K562 (cell line): ENCODE measurements at regions not wholly inside any gene's neighbourhood (a gene's known extent, or its start where the extent isn't known, plus 50 kb on each side); places are given as distances from the start of the nearest gene placed in this dataset.

Source experiments
- ATAC-seq: fragments of 200-7000 bp; cut with Tn5 transposase; 3 replicates; pipeline ENCODE4 v1.9.1; 2020; ENCODE audit warnings: moderate library complexity
- BruUV-seq: library from RNA; stranded (reverse); fragments of 400-500 nt; replicated peaks from 2 replicates; lab custom pipeline; 2021; lab: Mats Ljungman, UMichigan
- CTCF ChIA-PET: fragments of 300-600 bp; formaldehyde crosslinking; extraction: SDS; loops from one replicate; lab custom pipeline; 2021; ENCODE audit warnings: low intra/inter-chr PET ratio; lab: Yijun Ruan, JAX
- POLR2A ChIA-PET: fragments of 300-600, 350-650 bp; sonication (Branson Sonifier 250); formaldehyde crosslinking; extraction: SDS; loops from one replicate; lab custom pipeline; 2021; ENCODE audit warnings: antibody characterized with exemption, inconsistent platforms; lab: Yijun Ruan, JAX
- DNase-seq, 4 experiments: peaks; one replicate each; pipeline versions ENCODE4 v3.0.0 to v3.0.0-alpha.2; 2011 to 2018; ENCODE audit warnings: low spot score in 3 of 4, mixed read lengths in 3 of 4; ENCODE audit errors: extremely low read depth in 1 of 4
- FAIRE-seq: peaks from 2 replicates; lab custom pipeline; 2011; peaks lifted over from hg19 to GRCh38; lab: Jason Lieb, UNC
- H2AFZ ChIP-seq: 2 replicates; pipeline ENCODE4 v1.6.0; 2011; ENCODE audit warnings: low read depth, low read length, control low read depth, inconsistent platforms
- H3K27ac ChIP-seq: fragments of 200-600 bp; 3 replicates; pipeline ENCODE4 v1.8.0; 2011; ENCODE audit warnings: low read depth, mild to moderate bottlenecking, control low read depth, inconsistent platforms, low read length, moderate library complexity, mixed read lengths; ENCODE audit errors: extremely low read depth
- H3K27me3 ChIP-seq, 2 experiments: fragments of 300-600 bp in 1 of 2; 2 replicates in 1 of 2; 3 replicates in 1 of 2; pipeline versions ENCODE4 v1.6.0 to v1.8.0; 2011; ENCODE audit warnings: inconsistent platforms in 2 of 2, low read length in 2 of 2, mild to moderate bottlenecking in 1 of 2, mixed read lengths in 1 of 2, moderate library complexity in 1 of 2; ENCODE audit not compliant: control insufficient read depth in 2 of 2, insufficient read depth in 2 of 2
- H3K36me3 ChIP-seq: fragments of 300-600 bp; 3 replicates; pipeline ENCODE4 v1.8.0; 2011; ENCODE audit warnings: mild to moderate bottlenecking, low read length, inconsistent platforms; ENCODE audit not compliant: control insufficient read depth, insufficient read depth
- H3K4me1 ChIP-seq, 2 experiments: fragments of 200-600 bp in 1 of 2; replicated peaks in 1 of 2; 2 replicates in 1 of 2; 3 replicates in 1 of 2; pipeline versions ENCODE4 v1.5.1 to v1.8.0; 2011; ENCODE audit warnings: inconsistent platforms in 2 of 2, low read length in 2 of 2, mild to moderate bottlenecking in 1 of 2, mixed read lengths in 1 of 2, moderate library complexity in 1 of 2; ENCODE audit not compliant: control insufficient read depth in 2 of 2, insufficient read depth in 2 of 2
- H3K4me2 ChIP-seq: 2 replicates; pipeline ENCODE4 v1.6.1; 2011; ENCODE audit warnings: low read length, control low read depth, inconsistent platforms, mixed read lengths; ENCODE audit not compliant: insufficient read depth
- H3K4me3 ChIP-seq: fragments of 200-600 bp; sonication (generic), shearing (Covaris generic); 2 replicates; pipeline ENCODE4 v1.5.1; 2016; ENCODE audit warnings: control low read depth, inconsistent platforms
- H3K79me2 ChIP-seq: fragments of 200-600 bp; 3 replicates; pipeline ENCODE4 v1.8.0; 2011; ENCODE audit warnings: low read length, inconsistent platforms; ENCODE audit not compliant: control insufficient read depth, insufficient read depth
- H3K9ac ChIP-seq, 2 experiments: 2 replicates each; pipeline versions ENCODE4 v1.6.0 to v1.6.1; 2011; ENCODE audit warnings: low read depth in 2 of 2, low read length in 2 of 2, control low read depth in 1 of 2, inconsistent platforms in 1 of 2, mild to moderate bottlenecking in 1 of 2, mixed read lengths in 1 of 2; ENCODE audit not compliant: insufficient read depth in 1 of 2
- H3K9me1 ChIP-seq: one replicate; pipeline ENCODE4 v1.6.0; 2011; ENCODE audit warnings: inconsistent platforms, mild to moderate bottlenecking, low read length, moderate library complexity; ENCODE audit not compliant: control insufficient read depth, insufficient read depth
- H3K9me3 ChIP-seq: replicated peaks from 2 replicates; pipeline ENCODE4 v1.5.1; 2011; ENCODE audit warnings: low read depth, low read length, inconsistent platforms; ENCODE audit not compliant: control insufficient read depth, insufficient read depth
- H4K20me1 ChIP-seq: replicated peaks from 2 replicates; pipeline ENCODE4 v1.6.1; 2011; ENCODE audit warnings: low read length, inconsistent platforms, mixed read lengths; ENCODE audit not compliant: control insufficient read depth, insufficient read depth
- CHD2 ChIP-seq: IDR thresholded peaks from 2 replicates; pipeline ENCODE4 v1.6.1; 2011; ENCODE audit warnings: low read depth, low read length
- KAT2B ChIP-seq: IDR thresholded peaks from one replicate; pipeline ENCODE4 v1.6.1; 2012; ENCODE audit warnings: low read depth, mild to moderate bottlenecking, control low read depth, inconsistent platforms, low read length, moderate library complexity
- MAFG ChIP-seq: fragments of 450-650 bp; conservative IDR thresholded peaks from 2 replicates; pipeline ENCODE4 v1.6.1; 2016; ENCODE audit warnings: missing genetic modification characterization, missing compliant biosample characterization
- MCM3 ChIP-seq: fragments of 450-650 bp; IDR thresholded peaks from 2 replicates; pipeline ENCODE4 v1.6.1; 2016
- RBM14 ChIP-seq: fragments of 200-400 bp; formaldehyde crosslinking; IDR thresholded peaks from 2 replicates; pipeline ENCODE4 v1.6.1; 2018; ENCODE audit warnings: low read depth, mild to moderate bottlenecking, low read length, moderate library complexity, borderline replicate concordance; ENCODE audit not compliant: insufficient read depth
- WGBS: fragments of 100-300 bp; shearing (Covaris generic); methylation state at CpG from one replicate; pipeline ENCODE4 v1.1.6; 2016; ENCODE audit warnings: low coverage, mixed read lengths; ENCODE audit not compliant: insufficient coverage; ENCODE audit errors: missing lambda C conversion rate; 5-methylcytosine and 5-hydroxymethylcytosine counted together
- in situ Hi-C: fragments of 300-500 bp; cut with MboI; formaldehyde crosslinking; loops from 4 replicates; pipeline ENCODE4 v1.15.0; 2018; ENCODE audit warnings: inconsistent platforms, mixed read lengths
- intact Hi-C: fragments of 100-400 bp; cut with micrococcal nuclease; formaldehyde crosslinking; loops from 2 replicates; pipeline ENCODE4 v1.14.2; 2022
- TF ChIP-seq, protein P1 (sequence below): fragments of 250-450 bp; sonication (Bioruptor Pico); IDR thresholded peaks from 2 replicates; pipeline ENCODE4 v1.8.0; 2022; ENCODE audit warnings: inconsistent platforms

- BruUV-seq, result no TSS peak
- POLR2A ChIA-PET, result no interaction called here
- Histone ChIP-seq H3K4me1 (no peaks in the 10 kb centered on the region), H3K4me3 (no peak overlapping the region), H4K20me1 (no peaks in the 10 kb centered on the region)
- intact Hi-C loops, result no loop called here
- CTCF ChIA-PET, result no interaction called here
- TF ChIP-seq RBM14 (no peak), KAT2B (no peak), MAFG (0 out of 2 replicates have a peak, but pooled peaks have one; percentile 10), CHD2 (no peak), MCM3 (no peak)
- TF ChIP-seq, protein P1, sequence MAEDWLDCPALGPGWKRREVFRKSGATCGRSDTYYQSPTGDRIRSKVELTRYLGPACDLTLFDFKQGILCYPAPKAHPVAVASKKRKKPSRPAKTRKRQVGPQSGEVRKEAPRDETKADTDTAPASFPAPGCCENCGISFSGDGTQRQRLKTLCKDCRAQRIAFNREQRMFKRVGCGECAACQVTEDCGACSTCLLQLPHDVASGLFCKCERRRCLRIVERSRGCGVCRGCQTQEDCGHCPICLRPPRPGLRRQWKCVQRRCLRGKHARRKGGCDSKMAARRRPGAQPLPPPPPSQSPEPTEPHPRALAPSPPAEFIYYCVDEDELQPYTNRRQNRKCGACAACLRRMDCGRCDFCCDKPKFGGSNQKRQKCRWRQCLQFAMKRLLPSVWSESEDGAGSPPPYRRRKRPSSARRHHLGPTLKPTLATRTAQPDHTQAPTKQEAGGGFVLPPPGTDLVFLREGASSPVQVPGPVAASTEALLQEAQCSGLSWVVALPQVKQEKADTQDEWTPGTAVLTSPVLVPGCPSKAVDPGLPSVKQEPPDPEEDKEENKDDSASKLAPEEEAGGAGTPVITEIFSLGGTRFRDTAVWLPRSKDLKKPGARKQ (CRISPR knock-in tag), result no peak
- TF ChIP-seq, all 486 proteins: peak for 1
- ATAC-seq, result no peak
- Histone ChIP-seq H3K9me3 (no peaks in the 10 kb centered on the region), H3K4me2 (no peak overlapping the region), H3K9me1 (no peaks in the 10 kb centered on the region), H3K27ac (no peak overlapping the region), H3K79me2 (no peaks in the 10 kb centered on the region), H2AFZ (no peak overlapping the region), H3K36me3 (no peaks in the 10 kb centered on the region), H3K9ac (no peak overlapping the region), H3K27me3 (no peaks in the 10 kb centered on the region)
- no peak for DNase-seq
- FAIRE-seq, result no peak
- in situ Hi-C loops, result no loop called here
- WGBS, result 0% methylated on average over 2 of the region's 2 CpGs
These were observed 949.9 kb upstream of the NRXN1 start for GRCh38 chr2:51981783-51982182.
